Keratinocyte (primary cell): ENCODE measurements at regions not wholly inside any gene's neighbourhood (a gene's known extent, or its start where the extent isn't known, plus 50 kb on each side); places are given as distances from the start of the nearest gene placed in this dataset.

ENCODE experiments used
- DNase-seq: peaks from one replicate; pipeline ENCODE4 v3.0.0-alpha.2; 2011; ENCODE audit warnings: low read depth, missing footprints, low spot score
- FAIRE-seq: peaks from 2 replicates; lab custom pipeline; 2011; peaks lifted over from hg19 to GRCh38; lab: Jason Lieb, UNC
- H2AFZ ChIP-seq: 2 replicates; pipeline ENCODE4 v1.6.0; 2012; ENCODE audit warnings: low read length, control low read depth, inconsistent platforms; ENCODE audit not compliant: control insufficient read depth
- H3K27ac ChIP-seq: 2 replicates; pipeline ENCODE4 v1.5.1; 2011; ENCODE audit warnings: low read length; ENCODE audit not compliant: control insufficient read depth, insufficient read depth
- H3K27me3 ChIP-seq: 3 replicates; pipeline ENCODE4 v1.6.0; 2011; ENCODE audit warnings: low read length; ENCODE audit not compliant: control insufficient read depth, insufficient read depth; ENCODE audit errors: extremely low read depth
- H3K36me3 ChIP-seq, 2 experiments: 2 replicates in 1 of 2; 3 replicates in 1 of 2; pipeline ENCODE4 v1.5.1; 2011; ENCODE audit warnings: low read length in 2 of 2, mild to moderate bottlenecking in 1 of 2; ENCODE audit not compliant: control insufficient read depth in 2 of 2, insufficient read depth in 2 of 2; ENCODE audit errors: extremely low read depth in 1 of 2
- H3K4me1 ChIP-seq: 3 replicates; pipeline ENCODE4 v1.5.1; 2011; ENCODE audit warnings: low read length; ENCODE audit not compliant: control insufficient read depth, insufficient read depth; ENCODE audit errors: extremely low read depth
- H3K4me2 ChIP-seq: 3 replicates; pipeline ENCODE4 v1.6.0; 2011; ENCODE audit warnings: low read depth, low read length; ENCODE audit not compliant: control insufficient read depth, insufficient read depth; ENCODE audit errors: extremely low read depth
- H3K4me3 ChIP-seq, 3 experiments: fragments of 200-600 bp in 1 of 3; sonication (generic) in 1 of 3; 2 replicates in 2 of 3; 3 replicates in 1 of 3; pipeline ENCODE4 v1.5.1; 2011 to 2016; ENCODE audit warnings: low read length in 3 of 3, mild to moderate bottlenecking in 3 of 3, control low read depth in 2 of 3, inconsistent platforms in 1 of 3, low read depth in 1 of 3, mixed read lengths in 1 of 3, mixed run types in 1 of 3, moderate library complexity in 1 of 3; ENCODE audit not compliant: control insufficient read depth in 2 of 3, insufficient read depth in 2 of 3; ENCODE audit errors: extremely low read depth in 1 of 3
- H3K79me2 ChIP-seq: 2 replicates; pipeline ENCODE4 v1.6.0; 2012; ENCODE audit warnings: low read length; ENCODE audit not compliant: control insufficient read depth, insufficient read depth
- H3K9ac ChIP-seq: 3 replicates; pipeline ENCODE4 v1.6.0; 2011; ENCODE audit warnings: low read length; ENCODE audit not compliant: control insufficient read depth, insufficient read depth; ENCODE audit errors: extremely low read depth
- H3K9me1 ChIP-seq: 3 replicates; pipeline ENCODE4 v1.6.0; 2011; ENCODE audit warnings: low read length; ENCODE audit not compliant: control insufficient read depth, insufficient read depth; ENCODE audit errors: extremely low read depth
- H3K9me3 ChIP-seq: 2 replicates; pipeline ENCODE4 v1.5.1; 2012; ENCODE audit warnings: low read depth, low read length; ENCODE audit not compliant: control insufficient read depth
- H4K20me1 ChIP-seq: 3 replicates; pipeline ENCODE4 v1.6.0; 2011; ENCODE audit warnings: low read length; ENCODE audit not compliant: control insufficient read depth, insufficient read depth; ENCODE audit errors: extremely low read depth
- CTCF ChIP-seq, 3 experiments: IDR thresholded peaks in 1 of 3; conservative IDR thresholded peaks in 1 of 3; optimal IDR thresholded peaks in 1 of 3; 2 replicates in 2 of 3; 3 replicates in 1 of 3; pipeline versions ENCODE3 to v1.5.1; 2011; ENCODE audit warnings: low read length in 3 of 3, mild to moderate bottlenecking in 3 of 3, moderate library complexity in 2 of 3, control low read depth in 1 of 3, inconsistent platforms in 1 of 3; ENCODE audit not compliant: insufficient read depth in 2 of 3; ENCODE audit errors: extremely low read depth in 1 of 3
- EZH2 ChIP-seq: IDR thresholded peaks from one replicate; pipeline ENCODE4 v1.6.1; 2012; ENCODE audit warnings: inconsistent platforms, mild to moderate bottlenecking, low read length, moderate library complexity
- dilution Hi-C: fragments of 300-500 bp; cut with MboI; formaldehyde crosslinking; loops from one replicate; pipeline ENCODE4 v1.7.0; 2020; ENCODE audit warnings: low sequenced_read_pairs; ENCODE audit not compliant: extremely low pct_ligation_motif_present

- Histone ChIP-seq H2AFZ (no peak overlapping the region), H3K9me1 (no peaks in the 10 kb centered on the region), H3K9ac (no peak overlapping the region), H4K20me1 (no peaks in the 10 kb centered on the region), H3K36me3 (no peaks in the 10 kb centered on the region), H3K4me1 (no peaks in the 10 kb centered on the region), H3K27me3 (no peaks in the 10 kb centered on the region), H3K4me2 (no peak overlapping the region), H3K27ac (no peak overlapping the region), H3K9me3 (no peaks in the 10 kb centered on the region), H3K4me3 (no peak overlapping the region), H3K79me2 (no peaks in the 10 kb centered on the region)
- dilution Hi-C loops = no loop called here
- FAIRE-seq (no peak), DNase-seq (no peak)
- TF ChIP-seq EZH2 = no peak
Observed at GRCh38 chr6:100065348-100065747, 71.3 kb upstream of the MCHR2 start.

DNA sequence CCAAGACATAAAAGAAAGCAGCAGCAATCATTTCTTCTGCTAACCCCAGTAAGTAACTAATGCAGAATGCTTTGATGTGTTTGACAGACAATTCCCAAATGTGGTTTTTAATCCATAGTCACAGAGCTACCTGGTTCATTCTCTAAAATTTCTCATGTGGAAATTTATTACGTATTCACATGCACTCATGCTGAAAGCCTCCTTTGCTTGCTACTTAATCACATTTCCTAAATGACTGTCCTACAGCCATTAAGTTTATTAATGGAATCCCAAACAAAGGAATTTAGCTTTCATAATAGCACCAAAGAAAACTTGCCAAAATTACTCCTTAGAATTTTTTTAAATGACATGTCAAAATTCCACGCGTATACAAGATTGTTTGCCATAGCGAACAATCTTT lies 68.6 kb upstream of the MCHR2 start:
- H3K4me2 ChIP-seq = no peak overlapping the region
- H2AFZ ChIP-seq = no peak overlapping the region
- H3K27me3 ChIP-seq = no peaks in the 10 kb centered on the region
- no peak overlapping the region for H3K27ac ChIP-seq
- DNase-seq (no peak), FAIRE-seq (no peak)
- no peaks in the 10 kb centered on the region for H3K36me3 ChIP-seq
- no peaks in the 10 kb centered on the region for H3K79me2 ChIP-seq
- H3K4me3 ChIP-seq = no peak overlapping the region
- TF ChIP-seq EZH2 (no peak), CTCF (optimal IDR thresholded peaks at IDR 0.05 in 1 of 3, IDR thresholded peaks at IDR 0.05 in 1 of 3, conservative IDR thresholded peaks at IDR 0.05 in 1 of 3; ENCODE audit: extremely low read depth in 1 of 3, insufficient read depth in 2 of 3, low read length in 3 of 3) (no peak)
- no peaks in the 10 kb centered on the region for H3K4me1 ChIP-seq
- no peak overlapping the region for H3K9ac ChIP-seq
- no peaks in the 10 kb centered on the region for H3K9me3 ChIP-seq
- H3K9me1 ChIP-seq = no peaks in the 10 kb centered on the region
- dilution Hi-C loops = no loop called here
- no peaks in the 10 kb centered on the region for H4K20me1 ChIP-seq

- H3K9me1 ChIP-seq = no peaks in the 10 kb centered on the region
- no peak for FAIRE-seq
- no peaks in the 10 kb centered on the region for H3K36me3 ChIP-seq
- H3K9ac ChIP-seq = no peak overlapping the region
- H3K4me3 ChIP-seq = no peak overlapping the region
- no peaks in the 10 kb centered on the region for H4K20me1 ChIP-seq
- no peak for TF ChIP-seq CTCF (optimal IDR thresholded peaks at IDR 0.05 in 1 of 3, IDR thresholded peaks at IDR 0.05 in 1 of 3, conservative IDR thresholded peaks at IDR 0.05 in 1 of 3; ENCODE audit: extremely low read depth in 1 of 3, insufficient read depth in 2 of 3, low read length in 3 of 3)
- no peak for TF ChIP-seq EZH2
- no peaks in the 10 kb centered on the region for H3K4me1 ChIP-seq
- H3K27ac ChIP-seq = no peak overlapping the region
- no peak overlapping the region for H3K4me2 ChIP-seq
- no peaks in the 10 kb centered on the region for H3K79me2 ChIP-seq
- no peak overlapping the region for H2AFZ ChIP-seq
- H3K9me3 ChIP-seq = no peaks in the 10 kb centered on the region
- dilution Hi-C loops = no loop called here
- H3K27me3 ChIP-seq = no peaks in the 10 kb centered on the region
- no peak for DNase-seq
Observed at GRCh38 chr6:100057941-100058340, 63.9 kb upstream of the MCHR2 start.
